ENCODE measurements at regions not wholly inside any gene's neighbourhood (a gene's known extent, or its start where the extent isn't known, plus 50 kb on each side); places are given as distances from the start of the nearest gene placed in this dataset.

DNA sequence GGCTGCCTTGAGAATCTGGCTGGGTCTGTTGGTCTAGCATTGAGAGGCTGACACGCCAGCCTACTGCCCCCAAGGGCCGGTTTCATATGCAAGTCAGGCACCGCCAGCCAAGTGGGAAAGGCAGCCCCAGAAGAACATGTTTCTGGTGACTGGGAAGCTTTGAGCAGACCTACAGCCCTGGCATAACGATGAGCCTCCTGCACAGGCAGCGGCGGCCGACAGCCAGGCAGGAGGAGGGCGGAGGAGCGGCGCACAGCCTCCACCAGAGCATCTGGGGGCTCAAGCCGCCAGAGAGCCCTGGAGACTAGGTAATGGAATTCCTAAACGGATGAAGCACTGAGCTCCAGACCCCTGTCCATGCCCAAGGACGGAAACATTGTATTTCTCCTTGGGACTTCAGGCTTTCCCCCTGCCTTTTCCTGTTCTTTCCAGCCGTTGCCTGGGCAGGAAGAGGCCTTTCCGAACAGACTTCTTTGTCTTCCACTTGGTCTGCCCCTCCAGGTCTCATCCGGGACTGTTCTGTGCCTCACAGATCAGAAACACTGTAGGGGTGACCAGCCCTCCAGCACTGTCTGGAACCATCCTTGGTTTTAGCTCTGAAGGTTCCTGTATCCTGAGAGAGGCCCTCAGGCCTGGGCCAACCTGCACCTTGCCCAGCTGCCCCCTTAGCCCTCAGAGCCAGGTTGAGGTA is 59.5 kb downstream of the IRF2BP2 start:
- H3K27me3 ChIP-seq (replicated peaks; ENCODE audit: insufficient read depth, low read depth, low read length, poor library complexity) = no peaks in the 10 kb centered on the region
- no peak overlapping the region for H3K27ac ChIP-seq (ENCODE audit: low read depth, low read length, poor library complexity, severe bottlenecking)
- POLR2A ChIA-PET (ENCODE audit: low non-redundant PET) = no interaction called here
- intact Hi-C loops (cut with micrococcal nuclease; ENCODE audit: unreplicated experiment) = no loop called here
- CTCF ChIA-PET = no interaction called here
- no peaks in the 10 kb centered on the region for H3K36me3 ChIP-seq (ENCODE audit: insufficient read depth, low read length, poor library complexity, severe bottlenecking)
- BruUV-seq (replicated peaks) = no TSS peak
- no peak for TF ChIP-seq EZH2 (IDR thresholded peaks at IDR 0.05; ENCODE audit: borderline replicate concordance, low read depth, low read length, poor library complexity, severe bottlenecking)
- TF ChIP-seq, protein P1, sequence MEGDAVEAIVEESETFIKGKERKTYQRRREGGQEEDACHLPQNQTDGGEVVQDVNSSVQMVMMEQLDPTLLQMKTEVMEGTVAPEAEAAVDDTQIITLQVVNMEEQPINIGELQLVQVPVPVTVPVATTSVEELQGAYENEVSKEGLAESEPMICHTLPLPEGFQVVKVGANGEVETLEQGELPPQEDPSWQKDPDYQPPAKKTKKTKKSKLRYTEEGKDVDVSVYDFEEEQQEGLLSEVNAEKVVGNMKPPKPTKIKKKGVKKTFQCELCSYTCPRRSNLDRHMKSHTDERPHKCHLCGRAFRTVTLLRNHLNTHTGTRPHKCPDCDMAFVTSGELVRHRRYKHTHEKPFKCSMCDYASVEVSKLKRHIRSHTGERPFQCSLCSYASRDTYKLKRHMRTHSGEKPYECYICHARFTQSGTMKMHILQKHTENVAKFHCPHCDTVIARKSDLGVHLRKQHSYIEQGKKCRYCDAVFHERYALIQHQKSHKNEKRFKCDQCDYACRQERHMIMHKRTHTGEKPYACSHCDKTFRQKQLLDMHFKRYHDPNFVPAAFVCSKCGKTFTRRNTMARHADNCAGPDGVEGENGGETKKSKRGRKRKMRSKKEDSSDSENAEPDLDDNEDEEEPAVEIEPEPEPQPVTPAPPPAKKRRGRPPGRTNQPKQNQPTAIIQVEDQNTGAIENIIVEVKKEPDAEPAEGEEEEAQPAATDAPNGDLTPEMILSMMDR (conservative IDR thresholded peaks at IDR 0.05; ENCODE audit: low read depth, low read length) = no peak
- no peak overlapping the region for H3K4me3 ChIP-seq (ENCODE audit: low read depth, low read length, poor library complexity, severe bottlenecking)
- H3K9me3 ChIP-seq (ENCODE audit: low read depth, low read length, poor library complexity, severe bottlenecking) = no peaks in the 10 kb centered on the region
- DNase-seq (ENCODE audit: low spot score) = no peak
- H3K4me1 ChIP-seq (ENCODE audit: insufficient read depth, low read length, poor library complexity, severe bottlenecking) = peaks cover 25% of the 10 kb centered on the region

DNA sequence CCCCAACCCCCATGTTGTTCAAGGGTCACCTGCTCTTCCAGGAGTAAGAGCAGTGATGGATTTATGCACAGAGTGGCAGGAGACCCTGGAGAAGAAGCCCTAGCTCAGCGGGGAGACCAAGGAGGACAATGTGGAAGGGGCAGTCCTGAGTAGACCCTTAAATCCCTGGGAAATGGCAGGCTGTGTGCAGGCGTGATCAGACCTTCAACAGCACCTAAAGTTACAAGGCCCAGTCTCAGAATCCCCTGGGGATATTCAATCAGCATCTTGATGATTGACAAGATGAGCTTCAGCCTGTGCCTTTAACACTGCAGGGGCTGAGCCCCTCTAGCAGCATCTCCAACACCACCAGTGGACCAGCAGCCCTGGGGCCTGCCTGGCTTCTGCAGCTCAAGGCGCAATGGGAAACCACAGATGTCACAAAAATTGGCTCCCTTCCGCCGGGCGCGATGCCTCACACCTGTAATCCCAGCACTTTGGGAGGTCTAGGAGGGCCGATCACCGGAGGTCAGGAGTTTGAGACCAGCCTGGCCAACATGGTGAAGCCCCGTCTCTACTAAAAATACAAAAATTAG is 60.4 kb downstream of the IRF2BP2 start:
- DNase-seq (ENCODE audit: low spot score) = no peak
- Histone ChIP-seq H3K4me1 (ENCODE audit: insufficient read depth, low read length, poor library complexity, severe bottlenecking) (peaks cover 21% of the 10 kb centered on the region), H3K4me3 (ENCODE audit: low read depth, low read length, poor library complexity, severe bottlenecking) (no peak overlapping the region), H3K27me3 (replicated peaks; ENCODE audit: insufficient read depth, low read depth, low read length, poor library complexity) (no peaks in the 10 kb centered on the region), H3K9me3 (ENCODE audit: low read depth, low read length, poor library complexity, severe bottlenecking) (no peaks in the 10 kb centered on the region), H3K27ac (ENCODE audit: low read depth, low read length, poor library complexity, severe bottlenecking) (no peak overlapping the region), H3K36me3 (ENCODE audit: insufficient read depth, low read length, poor library complexity, severe bottlenecking) (no peaks in the 10 kb centered on the region)
- ChIA-PET CTCF (no interaction called here), POLR2A (ENCODE audit: low non-redundant PET) (no interaction called here)
- BruUV-seq (replicated peaks) = no TSS peak
- intact Hi-C loops (cut with micrococcal nuclease; ENCODE audit: unreplicated experiment) = no loop called here
- TF ChIP-seq EZH2 (IDR thresholded peaks at IDR 0.05; ENCODE audit: borderline replicate concordance, low read depth, low read length, poor library complexity, severe bottlenecking) = no peak
- TF ChIP-seq, protein P1 (conservative IDR thresholded peaks at IDR 0.05; ENCODE audit: low read depth, low read length) = no peak

DNA sequence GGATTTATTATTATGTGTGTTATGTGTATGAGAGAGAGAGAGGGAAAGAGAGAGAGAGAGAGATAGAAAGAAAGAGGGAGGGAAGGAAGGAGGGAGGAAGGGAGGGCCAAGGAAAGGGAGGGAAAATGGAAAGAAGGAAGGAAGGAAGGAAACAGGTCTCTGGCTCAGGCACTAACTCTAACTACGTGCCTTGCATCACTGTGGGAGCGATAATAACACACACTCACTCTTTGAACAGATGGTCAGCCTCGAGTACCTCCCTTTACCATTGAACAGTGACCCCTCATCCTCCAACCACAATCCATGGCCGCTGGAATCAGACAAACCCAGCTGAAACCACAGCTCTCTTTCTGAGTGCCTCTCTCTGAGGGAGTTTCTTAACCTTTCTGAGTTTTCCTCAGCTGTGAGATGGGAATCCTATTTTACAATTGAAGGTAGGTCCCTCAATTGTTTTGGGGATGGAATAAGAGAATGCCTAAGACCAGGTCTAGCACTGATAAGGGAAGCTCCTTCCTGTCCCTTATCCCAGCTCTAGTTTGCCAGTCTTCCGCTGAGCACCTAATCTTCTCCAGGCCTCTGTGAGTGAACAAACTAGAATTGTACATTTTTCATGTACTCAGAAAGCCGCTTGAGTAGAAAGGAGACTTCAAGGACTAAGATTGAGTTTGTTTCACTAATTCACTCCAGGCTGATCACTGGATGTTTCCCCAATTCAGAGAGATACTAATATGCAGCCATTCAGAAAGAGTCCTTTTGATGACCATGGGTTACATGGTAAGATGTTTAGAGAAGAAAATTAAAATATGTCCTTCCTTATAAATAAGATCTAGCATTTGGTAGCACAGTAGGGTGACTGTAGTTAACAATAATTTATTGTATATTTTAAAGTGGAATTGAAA is 62.8 kb downstream of the IRF2BP2 start:
- H3K9me3 ChIP-seq (ENCODE audit: low read depth, low read length, poor library complexity, severe bottlenecking) = no peaks in the 10 kb centered on the region
- BruUV-seq (replicated peaks) = no TSS peak
- H3K27me3 ChIP-seq (replicated peaks; ENCODE audit: insufficient read depth, low read depth, low read length, poor library complexity) = no peaks in the 10 kb centered on the region
- no peak overlapping the region for H3K27ac ChIP-seq (ENCODE audit: low read depth, low read length, poor library complexity, severe bottlenecking)
- DNase-seq (ENCODE audit: low spot score) = no peak
- POLR2A ChIA-PET (ENCODE audit: low non-redundant PET) = no interaction called here
- H3K4me3 ChIP-seq (ENCODE audit: low read depth, low read length, poor library complexity, severe bottlenecking) = no peak overlapping the region
- peaks cover 18% of the 10 kb centered on the region for H3K4me1 ChIP-seq (ENCODE audit: insufficient read depth, low read length, poor library complexity, severe bottlenecking)
- no peaks in the 10 kb centered on the region for H3K36me3 ChIP-seq (ENCODE audit: insufficient read depth, low read length, poor library complexity, severe bottlenecking)
- TF ChIP-seq EZH2 (IDR thresholded peaks at IDR 0.05; ENCODE audit: borderline replicate concordance, low read depth, low read length, poor library complexity, severe bottlenecking) = no peak
- TF ChIP-seq, protein P1 (conservative IDR thresholded peaks at IDR 0.05; ENCODE audit: low read depth, low read length) = no peak
- CTCF ChIA-PET = no interaction called here
- intact Hi-C loops (cut with micrococcal nuclease; ENCODE audit: unreplicated experiment) = no loop called here

Data from A673 (cell line).